ENCODE measurements at regions not wholly inside any gene's neighbourhood (a gene's known extent, or its start where the extent isn't known, plus 50 kb on each side); places are given as distances from the start of the nearest gene placed in this dataset.

DNA sequence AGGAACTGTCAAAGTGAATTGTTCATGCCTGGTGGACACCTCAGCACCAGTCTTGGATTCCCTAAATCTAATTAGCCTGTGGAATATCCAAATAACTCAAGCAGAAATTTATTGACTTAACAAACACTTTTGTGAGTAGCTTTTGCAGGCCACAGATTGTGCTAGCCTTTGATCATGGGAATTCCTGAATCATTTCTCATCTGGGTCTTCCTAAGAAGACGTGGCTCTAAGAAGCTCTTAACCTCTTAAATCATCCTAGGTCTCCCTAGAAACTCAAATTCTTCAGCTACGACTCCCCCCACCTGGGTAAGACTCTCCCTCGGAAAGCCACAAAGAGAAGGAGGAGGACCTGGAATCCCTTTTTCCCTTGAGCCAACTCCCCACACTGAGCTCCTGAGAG lies 53.8 kb upstream of the PSEN2 start:
- Mint-ChIP-seq H3K4me1 (ENCODE audit: unreplicated experiment) (peaks cover 42% of the 10 kb centered on the region), H3K36me3 (ENCODE audit: unreplicated experiment) (no peaks in the 10 kb centered on the region), H3K27ac (ENCODE audit: unreplicated experiment) (peak overlapping the region; percentile 27), H3K4me3 (ENCODE audit: unreplicated experiment) (no peak overlapping the region), H3K9me3 (ENCODE audit: unreplicated experiment) (no peaks in the 10 kb centered on the region), H3K27me3 (ENCODE audit: unreplicated experiment) (no peaks in the 10 kb centered on the region)
- TF ChIP-seq, protein P1, sequence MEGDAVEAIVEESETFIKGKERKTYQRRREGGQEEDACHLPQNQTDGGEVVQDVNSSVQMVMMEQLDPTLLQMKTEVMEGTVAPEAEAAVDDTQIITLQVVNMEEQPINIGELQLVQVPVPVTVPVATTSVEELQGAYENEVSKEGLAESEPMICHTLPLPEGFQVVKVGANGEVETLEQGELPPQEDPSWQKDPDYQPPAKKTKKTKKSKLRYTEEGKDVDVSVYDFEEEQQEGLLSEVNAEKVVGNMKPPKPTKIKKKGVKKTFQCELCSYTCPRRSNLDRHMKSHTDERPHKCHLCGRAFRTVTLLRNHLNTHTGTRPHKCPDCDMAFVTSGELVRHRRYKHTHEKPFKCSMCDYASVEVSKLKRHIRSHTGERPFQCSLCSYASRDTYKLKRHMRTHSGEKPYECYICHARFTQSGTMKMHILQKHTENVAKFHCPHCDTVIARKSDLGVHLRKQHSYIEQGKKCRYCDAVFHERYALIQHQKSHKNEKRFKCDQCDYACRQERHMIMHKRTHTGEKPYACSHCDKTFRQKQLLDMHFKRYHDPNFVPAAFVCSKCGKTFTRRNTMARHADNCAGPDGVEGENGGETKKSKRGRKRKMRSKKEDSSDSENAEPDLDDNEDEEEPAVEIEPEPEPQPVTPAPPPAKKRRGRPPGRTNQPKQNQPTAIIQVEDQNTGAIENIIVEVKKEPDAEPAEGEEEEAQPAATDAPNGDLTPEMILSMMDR (IDR thresholded peaks at IDR 0.05), result no peak
- no peak for DNase-seq (ENCODE audit: extremely low spot score, unreplicated experiment)

DNA sequence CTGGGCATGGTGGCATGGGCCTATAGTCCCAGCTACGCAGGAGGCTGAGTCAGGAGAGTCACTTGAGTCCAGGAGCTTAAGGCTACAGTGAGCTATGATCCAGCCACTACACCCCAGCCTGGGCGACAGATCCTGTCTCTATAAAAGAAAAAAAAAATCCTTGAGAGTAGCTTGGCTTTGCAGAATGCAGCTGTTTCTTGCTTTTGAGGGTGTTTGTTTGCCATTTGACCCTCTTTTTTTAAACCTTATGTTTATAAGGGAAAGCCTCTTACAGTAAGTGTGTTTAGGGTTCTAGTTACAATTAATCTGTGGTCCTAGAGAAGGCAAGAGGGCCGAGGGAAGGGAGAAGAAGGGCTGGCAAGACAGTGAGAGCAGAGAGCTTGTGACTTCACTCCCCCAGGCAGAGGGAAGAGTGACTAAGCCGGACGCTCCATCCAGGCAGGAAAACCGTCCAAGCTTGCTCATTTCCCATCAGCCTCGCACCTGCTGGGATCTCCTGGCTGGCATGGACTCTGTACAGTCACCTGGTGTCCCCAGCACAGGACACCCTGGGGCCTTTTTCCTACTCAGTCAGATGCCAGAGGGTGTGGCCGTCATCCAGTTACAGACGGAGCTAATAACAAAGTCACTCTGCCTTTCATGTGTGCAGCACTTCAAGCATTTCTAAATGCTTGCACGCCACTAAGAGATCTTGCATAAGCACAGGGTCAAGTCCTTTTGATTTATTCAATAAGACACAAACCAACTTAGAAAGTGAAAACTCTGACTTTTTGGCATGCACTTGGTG lies 55.5 kb upstream of the PSEN2 start:
- TF ChIP-seq, protein P1 (IDR thresholded peaks at IDR 0.05), result no peak
- Mint-ChIP-seq H3K27ac (ENCODE audit: unreplicated experiment) (peak overlapping the region; percentile 95), H3K27me3 (ENCODE audit: unreplicated experiment) (no peaks in the 10 kb centered on the region), H3K36me3 (ENCODE audit: unreplicated experiment) (no peaks in the 10 kb centered on the region), H3K4me1 (ENCODE audit: unreplicated experiment) (peaks cover 45% of the 10 kb centered on the region), H3K9me3 (ENCODE audit: unreplicated experiment) (no peaks in the 10 kb centered on the region), H3K4me3 (ENCODE audit: unreplicated experiment) (no peak overlapping the region)
- DNase-seq (ENCODE audit: extremely low spot score, unreplicated experiment), result peak; percentile 87

DNA sequence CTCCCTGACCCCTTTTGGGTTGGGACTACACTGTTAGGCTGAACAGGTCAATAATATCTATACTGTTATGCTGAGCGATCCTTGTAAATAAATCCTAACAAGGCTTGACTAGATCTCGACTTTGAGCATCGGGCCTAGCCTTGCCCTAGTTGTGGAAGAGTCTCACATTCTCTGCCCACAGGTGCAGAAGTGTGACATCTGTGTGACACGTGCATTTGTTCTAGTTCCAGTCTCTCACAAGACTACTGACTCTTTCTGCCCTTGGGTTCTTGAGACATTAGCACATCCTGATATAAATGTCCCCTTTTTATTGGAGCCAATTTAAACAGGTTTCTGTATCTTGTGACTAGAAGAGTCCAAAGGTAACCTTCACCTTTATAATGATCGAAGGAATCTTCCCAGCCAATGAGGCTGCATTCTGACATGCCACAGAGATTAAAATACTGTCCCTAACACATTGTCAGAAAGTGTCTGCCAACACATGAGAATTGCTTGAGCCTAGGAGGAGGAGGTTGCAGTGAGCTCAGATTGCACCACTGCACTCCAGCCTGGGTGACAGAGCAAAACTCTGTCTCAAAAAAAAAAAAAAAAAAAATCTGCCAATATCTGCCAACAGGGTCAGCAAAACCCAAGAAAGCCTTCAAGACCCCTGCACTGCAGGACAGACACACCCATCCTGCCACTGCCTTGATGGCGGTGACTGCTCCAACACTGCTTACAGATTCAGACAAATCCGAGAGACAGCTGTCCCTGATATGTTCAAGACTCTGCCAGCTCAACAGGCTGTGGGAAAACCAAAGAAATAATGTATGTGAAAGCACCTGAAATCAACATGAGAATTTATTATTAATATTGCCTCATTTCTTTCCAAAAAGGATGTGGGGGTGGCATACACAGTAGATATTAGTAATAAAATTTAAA lies 56.5 kb upstream of the PSEN2 start:
- no peaks in the 10 kb centered on the region for H3K9me3 Mint-ChIP-seq (ENCODE audit: unreplicated experiment)
- no peak overlapping the region for H3K4me3 Mint-ChIP-seq (ENCODE audit: unreplicated experiment)
- DNase-seq (ENCODE audit: extremely low spot score, unreplicated experiment), result no peak
- no peaks in the 10 kb centered on the region for H3K36me3 Mint-ChIP-seq (ENCODE audit: unreplicated experiment)
- peak overlapping the region; percentile 70 for H3K27ac Mint-ChIP-seq (ENCODE audit: unreplicated experiment)
- TF ChIP-seq, protein P1 (IDR thresholded peaks at IDR 0.05), result no peak
- no peaks in the 10 kb centered on the region for H3K27me3 Mint-ChIP-seq (ENCODE audit: unreplicated experiment)
- peaks cover 48% of the 10 kb centered on the region for H3K4me1 Mint-ChIP-seq (ENCODE audit: unreplicated experiment)

DNA sequence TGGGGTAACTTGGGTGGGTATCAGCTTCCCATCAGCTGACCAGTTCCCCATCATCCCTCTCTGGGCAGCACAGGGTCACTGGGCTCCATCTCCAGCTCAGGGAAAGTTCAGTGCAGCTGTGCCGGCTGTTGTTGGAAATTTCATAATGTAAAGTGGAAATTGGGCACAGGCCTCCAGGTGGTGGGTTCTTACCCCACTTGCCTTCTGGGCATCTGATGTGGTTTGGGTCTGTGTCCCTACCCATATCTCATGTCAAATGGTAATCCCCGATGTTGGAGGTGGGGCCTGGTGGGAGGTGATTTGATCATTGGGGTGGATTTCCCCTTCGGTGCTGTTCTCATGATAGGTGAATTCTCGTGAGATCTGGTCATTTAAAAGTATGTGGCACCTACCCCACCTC lies 59.7 kb upstream of the PSEN2 start:
- Mint-ChIP-seq H3K4me1 (ENCODE audit: unreplicated experiment) (peaks cover 41% of the 10 kb centered on the region), H3K27ac (ENCODE audit: unreplicated experiment) (peak overlapping the region; percentile 47), H3K9me3 (ENCODE audit: unreplicated experiment) (no peaks in the 10 kb centered on the region), H3K36me3 (ENCODE audit: unreplicated experiment) (no peaks in the 10 kb centered on the region), H3K27me3 (ENCODE audit: unreplicated experiment) (no peaks in the 10 kb centered on the region), H3K4me3 (ENCODE audit: unreplicated experiment) (no peak overlapping the region)
- TF ChIP-seq, protein P1 (IDR thresholded peaks at IDR 0.05), result no peak
- no peak for DNase-seq (ENCODE audit: extremely low spot score, unreplicated experiment)

All from osteocyte (in vitro differentiated cells).